ENCODE measurements at regions not wholly inside any gene's neighbourhood (a gene's known extent, or its start where the extent isn't known, plus 50 kb on each side); places are given as distances from the start of the nearest gene placed in this dataset.

GRCh38 chr11:71173709-71174108 is 78.7 kb downstream of the SHANK2 start:
- H3K27ac ChIP-seq (ENCODE audit: extremely low read depth, low read depth, low read length): no peak overlapping the region
- no peaks in the 10 kb centered on the region for H3K36me3 ChIP-seq (ENCODE audit: control insufficient read depth in 2 of 2, insufficient read depth in 1 of 2, low read length in 2 of 2)
- no peaks in the 10 kb centered on the region for H3K9me3 ChIP-seq (ENCODE audit: control insufficient read depth, insufficient read depth, low read depth, low read length)
- no peaks in the 10 kb centered on the region for H3K4me1 ChIP-seq (ENCODE audit: control insufficient read depth, insufficient read depth, low read length)
- TF ChIP-seq ZNF777 (tag by site-specific recombination; IDR thresholded peaks at IDR 0.05; ENCODE audit: borderline replicate concordance) (no peak), HOXA7 (CRISPR knock-in tag; IDR thresholded peaks at IDR 0.05; ENCODE audit: borderline replicate concordance) (no peak), ZNF670 (tag by site-specific recombination; IDR thresholded peaks at IDR 0.05; ENCODE audit: low read depth) (no peak), ZNF121 (tag by site-specific recombination; IDR thresholded peaks at IDR 0.05) (no peak), ZNF174 (tag by site-specific recombination; IDR thresholded peaks at IDR 0.05) (no peak)
- ChIA-PET CTCF (no interaction called here), POLR2A (no interaction called here)
- no peak overlapping the region for H3K4me3 ChIP-seq (ENCODE audit: low read depth, low read length)

DNA sequence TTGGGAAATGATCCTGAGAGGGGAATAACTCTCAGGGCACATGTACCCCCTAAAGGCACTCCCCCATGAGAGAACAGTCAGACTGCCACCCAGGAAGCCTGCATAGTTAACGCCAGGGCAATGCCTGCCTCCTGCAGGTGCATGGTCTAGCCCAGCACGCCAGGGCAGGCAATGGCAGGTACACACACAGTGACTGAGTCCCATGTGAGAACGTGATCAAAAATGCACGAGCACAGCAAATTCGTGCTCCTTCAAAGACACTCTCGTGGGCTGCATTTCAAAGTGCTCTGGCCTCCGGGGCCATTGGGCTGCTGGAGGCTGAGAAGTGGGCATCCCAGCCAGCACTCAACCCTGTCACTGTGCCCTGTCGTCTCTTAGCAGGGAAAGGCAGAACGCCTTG is 79.7 kb downstream of the SHANK2 start:
- ChIA-PET POLR2A (no interaction called here), CTCF (no interaction called here)
- H3K36me3 ChIP-seq (ENCODE audit: control insufficient read depth in 2 of 2, insufficient read depth in 1 of 2, low read length in 2 of 2): no peaks in the 10 kb centered on the region
- no peak overlapping the region for H3K27ac ChIP-seq (ENCODE audit: extremely low read depth, low read depth, low read length)
- TF ChIP-seq ZNF155 (tag by site-specific recombination; IDR thresholded peaks at IDR 0.05) (no peak), ZNF223 (tag by site-specific recombination; IDR thresholded peaks at IDR 0.05) (no peak), ZSCAN18 (tag by site-specific recombination; IDR thresholded peaks at IDR 0.05) (no peak), ATF2 (tag by site-specific recombination; IDR thresholded peaks at IDR 0.05; ENCODE audit: low read depth) (no peak), PATZ1 (tag by site-specific recombination; IDR thresholded peaks at IDR 0.05) (no peak), ZNF423 (tag by site-specific recombination; IDR thresholded peaks at IDR 0.05) (no peak), ZNF426 (tag by site-specific recombination; IDR thresholded peaks at IDR 0.05) (no peak), ZNF596 (tag by site-specific recombination; IDR thresholded peaks at IDR 0.05) (no peak), ZNF394 (tag by site-specific recombination; IDR thresholded peaks at IDR 0.05; ENCODE audit: borderline replicate concordance) (no peak), ZBTB44 (tag by site-specific recombination; IDR thresholded peaks at IDR 0.05) (no peak), ZNF521 (tag by site-specific recombination; IDR thresholded peaks at IDR 0.05) (no peak)
- TF ChIP-seq, protein P1, sequence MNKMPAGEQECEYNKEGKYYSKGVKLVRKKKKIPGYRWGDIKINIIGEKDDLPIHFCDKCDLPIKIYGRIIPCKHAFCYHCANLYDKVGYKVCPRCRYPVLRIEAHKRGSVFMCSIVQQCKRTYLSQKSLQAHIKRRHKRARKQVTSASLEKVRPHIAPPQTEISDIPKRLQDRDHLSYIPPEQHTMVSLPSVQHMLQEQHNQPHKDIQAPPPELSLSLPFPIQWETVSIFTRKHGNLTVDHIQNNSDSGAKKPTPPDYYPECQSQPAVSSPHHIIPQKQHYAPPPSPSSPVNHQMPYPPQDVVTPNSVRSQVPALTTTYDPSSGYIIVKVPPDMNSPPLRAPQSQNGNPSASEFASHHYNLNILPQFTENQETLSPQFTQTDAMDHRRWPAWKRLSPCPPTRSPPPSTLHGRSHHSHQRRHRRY (tag by site-specific recombination; IDR thresholded peaks at IDR 0.05): no peak
- TF ChIP-seq, protein P2, sequence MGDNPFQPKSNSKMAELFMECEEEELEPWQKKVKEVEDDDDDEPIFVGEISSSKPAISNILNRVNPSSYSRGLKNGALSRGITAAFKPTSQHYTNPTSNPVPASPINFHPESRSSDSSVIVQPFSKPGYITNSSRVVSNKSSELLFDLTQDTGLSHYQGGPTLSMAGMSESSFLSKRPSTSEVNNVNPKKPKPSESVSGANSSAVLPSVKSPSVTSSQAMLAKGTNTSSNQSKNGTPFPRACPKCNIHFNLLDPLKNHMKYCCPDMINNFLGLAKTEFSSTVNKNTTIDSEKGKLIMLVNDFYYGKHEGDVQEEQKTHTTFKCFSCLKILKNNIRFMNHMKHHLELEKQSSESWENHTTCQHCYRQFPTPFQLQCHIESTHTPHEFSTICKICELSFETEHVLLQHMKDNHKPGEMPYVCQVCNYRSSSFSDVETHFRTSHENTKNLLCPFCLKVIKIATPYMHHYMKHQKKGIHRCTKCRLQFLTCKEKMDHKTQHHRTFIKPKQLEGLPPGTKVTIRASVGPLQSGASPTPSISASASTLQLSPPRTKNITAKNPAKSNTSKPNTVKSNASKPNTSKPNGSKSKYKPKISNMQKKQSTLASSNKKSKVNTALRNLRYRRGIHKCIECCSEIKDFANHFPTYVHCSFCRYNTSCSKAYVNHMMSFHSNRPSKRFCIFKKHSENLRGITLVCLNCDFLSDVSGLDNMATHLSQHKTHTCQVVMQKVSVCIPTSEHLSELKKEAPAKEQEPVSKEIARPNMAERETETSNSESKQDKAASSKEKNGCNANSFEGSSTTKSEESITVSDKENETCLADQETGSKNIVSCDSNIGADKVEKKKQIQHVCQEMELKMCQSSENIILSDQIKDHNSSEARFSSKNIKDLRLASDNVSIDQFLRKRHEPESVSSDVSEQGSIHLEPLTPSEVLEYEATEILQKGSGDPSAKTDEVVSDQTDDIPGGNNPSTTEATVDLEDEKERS (tag by site-specific recombination; IDR thresholded peaks at IDR 0.05): no peak
- TF ChIP-seq, protein P3, sequence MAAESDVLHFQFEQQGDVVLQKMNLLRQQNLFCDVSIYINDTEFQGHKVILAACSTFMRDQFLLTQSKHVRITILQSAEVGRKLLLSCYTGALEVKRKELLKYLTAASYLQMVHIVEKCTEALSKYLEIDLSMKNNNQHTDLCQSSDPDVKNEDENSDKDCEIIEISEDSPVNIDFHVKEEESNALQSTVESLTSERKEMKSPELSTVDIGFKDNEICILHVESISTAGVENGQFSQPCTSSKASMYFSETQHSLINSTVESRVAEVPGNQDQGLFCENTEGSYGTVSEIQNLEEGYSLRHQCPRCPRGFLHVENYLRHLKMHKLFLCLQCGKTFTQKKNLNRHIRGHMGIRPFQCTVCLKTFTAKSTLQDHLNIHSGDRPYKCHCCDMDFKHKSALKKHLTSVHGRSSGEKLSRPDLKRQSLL (tag by site-specific recombination; IDR thresholded peaks at IDR 0.05): no peak
- TF ChIP-seq, protein P4, sequence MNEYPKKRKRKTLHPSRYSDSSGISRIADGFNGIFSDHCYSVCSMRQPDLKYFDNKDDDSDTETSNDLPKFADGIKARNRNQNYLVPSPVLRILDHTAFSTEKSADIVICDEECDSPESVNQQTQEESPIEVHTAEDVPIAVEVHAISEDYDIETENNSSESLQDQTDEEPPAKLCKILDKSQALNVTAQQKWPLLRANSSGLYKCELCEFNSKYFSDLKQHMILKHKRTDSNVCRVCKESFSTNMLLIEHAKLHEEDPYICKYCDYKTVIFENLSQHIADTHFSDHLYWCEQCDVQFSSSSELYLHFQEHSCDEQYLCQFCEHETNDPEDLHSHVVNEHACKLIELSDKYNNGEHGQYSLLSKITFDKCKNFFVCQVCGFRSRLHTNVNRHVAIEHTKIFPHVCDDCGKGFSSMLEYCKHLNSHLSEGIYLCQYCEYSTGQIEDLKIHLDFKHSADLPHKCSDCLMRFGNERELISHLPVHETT (tag by site-specific recombination; IDR thresholded peaks at IDR 0.05): no peak
- H3K4me3 ChIP-seq (ENCODE audit: low read depth, low read length): no peak overlapping the region
- H3K9me3 ChIP-seq (ENCODE audit: control insufficient read depth, insufficient read depth, low read depth, low read length): no peaks in the 10 kb centered on the region
- H3K4me1 ChIP-seq (ENCODE audit: control insufficient read depth, insufficient read depth, low read length): no peaks in the 10 kb centered on the region

Data from HEK293 (cell line).